GM23338 (cell line): ENCODE measurements at regions not wholly inside any gene's neighbourhood (a gene's known extent, or its start where the extent isn't known, plus 50 kb on each side); places are given as distances from the start of the nearest gene placed in this dataset.

Experiments
- ATAC-seq: fragments of 200-7000 bp; cut with Tn5 transposase; 3 replicates; pipeline ENCODE4 v1.9.1; 2020
- DNase-seq: peaks from one replicate; pipeline ENCODE4 v3.0.0-alpha.2; 2015; ENCODE audit warnings: low spot score
- H2AFZ ChIP-seq: fragments of 200-600 bp; sonication (generic); 2 replicates; pipeline ENCODE4 v1.8.0; 2016; ENCODE audit warnings: antibody characterized with exemption, mild to moderate bottlenecking, moderate library complexity
- H3F3A ChIP-seq: fragments of 200-600 bp; sonication (generic); replicated peaks from 2 replicates; pipeline ENCODE4 v1.8.0; 2017; ENCODE audit warnings: antibody characterized with exemption, mixed run types, low read depth
- H3K27ac ChIP-seq: fragments of 200-600 bp; sonication (generic); 2 replicates; pipeline ENCODE4 v1.6.1; 2016; ENCODE audit warnings: low read depth
- H3K27me3 ChIP-seq: fragments of 200-600 bp; sonication (generic); 2 replicates; pipeline ENCODE4 v1.8.0; 2016; ENCODE audit warnings: mild to moderate bottlenecking, mixed run types, moderate library complexity; ENCODE audit not compliant: insufficient read depth
- H3K36me3 ChIP-seq: fragments of 200-600 bp; sonication (generic); 2 replicates; pipeline ENCODE4 v1.8.0; 2016; ENCODE audit warnings: mild to moderate bottlenecking; ENCODE audit not compliant: insufficient read depth
- H3K4me1 ChIP-seq: fragments of 200-600 bp; sonication (generic); 2 replicates; pipeline ENCODE4 v1.8.0; 2016; ENCODE audit warnings: mild to moderate bottlenecking, moderate library complexity; ENCODE audit not compliant: insufficient read depth
- H3K4me2 ChIP-seq: fragments of 200-600 bp; sonication (generic); 2 replicates; pipeline ENCODE4 v1.7.1; 2017; ENCODE audit warnings: mixed run types
- H3K4me3 ChIP-seq: fragments of 200-600 bp; sonication (generic); 2 replicates; pipeline ENCODE4 v1.6.1; 2016; ENCODE audit warnings: mixed run types
- H3K79me2 ChIP-seq: fragments of 200-600 bp; sonication (generic); replicated peaks from 2 replicates; pipeline ENCODE4 v1.8.0; 2017; ENCODE audit warnings: mild to moderate bottlenecking; ENCODE audit not compliant: insufficient read depth
- H3K9me2 ChIP-seq: fragments of 200-600 bp; sonication (generic); 2 replicates; pipeline ENCODE4 v1.8.0; 2017; ENCODE audit not compliant: insufficient read depth
- H4K20me1 ChIP-seq: fragments of 200-600 bp; sonication (generic); replicated peaks from 2 replicates; pipeline ENCODE4 v1.8.0; 2017; ENCODE audit warnings: mild to moderate bottlenecking; ENCODE audit not compliant: insufficient read depth
- H3K27ac Mint-ChIP-seq: 2 replicates; pipeline ENCODE4 v1.8.0; 2020; ENCODE audit warnings: inconsistent platforms, mild to moderate bottlenecking, moderate library complexity, mixed read lengths
- H3K27me3 Mint-ChIP-seq: 3 replicates; pipeline ENCODE4 v1.8.0; 2022; ENCODE audit warnings: low read depth, mild to moderate bottlenecking, moderate library complexity, mixed read lengths, inconsistent platforms; ENCODE audit not compliant: insufficient read depth, poor library complexity
- H3K36me3 Mint-ChIP-seq: 3 replicates; pipeline ENCODE4 v1.8.0; 2021; ENCODE audit warnings: low read depth, mild to moderate bottlenecking, inconsistent platforms, moderate library complexity, mixed read lengths
- H3K4me1 Mint-ChIP-seq: 3 replicates; pipeline ENCODE4 v1.8.0; 2020; ENCODE audit warnings: mild to moderate bottlenecking, inconsistent platforms, mixed read lengths
- H3K4me3 Mint-ChIP-seq: 3 replicates; pipeline ENCODE4 v1.8.0; 2021; ENCODE audit warnings: moderate library complexity, mild to moderate bottlenecking, inconsistent platforms, mixed read lengths
- H3K9me3 Mint-ChIP-seq: 3 replicates; pipeline ENCODE4 v1.8.0; 2020; ENCODE audit warnings: moderate library complexity, mild to moderate bottlenecking, inconsistent platforms, mixed read lengths
- CREB1 ChIP-seq: fragments of 250-450 bp; sonication (Bioruptor Pico); IDR thresholded peaks from 2 replicates; pipeline ENCODE4 v1.5.0; 2020; ENCODE audit warnings: low read depth, mild to moderate bottlenecking, moderate library complexity
- CTCF ChIP-seq, 2 experiments: fragments of 200-600 bp in 1 of 2; sonication (generic) in 1 of 2; conservative IDR thresholded peaks; 2 replicates each; pipeline versions ENCODE4 v1.5.1 to v1.6.1; 2016 to 2017; ENCODE audit warnings: antibody characterized with exemption in 2 of 2, low read depth in 2 of 2, mild to moderate bottlenecking in 2 of 2, moderate library complexity in 1 of 2
- EZH2 ChIP-seq: fragments of 200-600 bp; sonication (generic); IDR thresholded peaks from one replicate; pipeline ENCODE4 v1.8.0; 2017; ENCODE audit warnings: antibody characterized with exemption, mild to moderate bottlenecking, low read depth; ENCODE audit not compliant: unreplicated experiment
- EZH2phosphoT487 ChIP-seq: fragments of 200-600 bp; sonication (generic); IDR thresholded peaks from one replicate; pipeline ENCODE4 v1.8.1; 2018; ENCODE audit warnings: antibody characterized with exemption; ENCODE audit not compliant: unreplicated experiment
- JUNB ChIP-seq: IDR thresholded peaks from one replicate; pipeline ENCODE4 v1.6.1; 2016; ENCODE audit warnings: antibody characterized with exemption; ENCODE audit not compliant: unreplicated experiment
- NANOG ChIP-seq: IDR thresholded peaks from 2 replicates; pipeline ENCODE4 v1.6.1; 2016; ENCODE audit warnings: antibody characterized with exemption, borderline replicate concordance
- POLR2AphosphoS5 ChIP-seq: IDR thresholded peaks from 2 replicates; pipeline ENCODE4 v1.6.1; 2016; ENCODE audit warnings: antibody characterized with exemption, low read depth
- REST ChIP-seq: IDR thresholded peaks from one replicate; pipeline ENCODE4 v1.6.1; 2018; ENCODE audit warnings: antibody characterized with exemption; ENCODE audit not compliant: unreplicated experiment
- ZNF114 ChIP-seq: fragments of 250-450 bp; sonication (Bioruptor Pico); IDR thresholded peaks from 2 replicates; pipeline ENCODE4 v1.5.0; 2020; ENCODE audit warnings: mild to moderate bottlenecking, moderate library complexity
- ZNF331 ChIP-seq: fragments of 250-450 bp; sonication (Bioruptor Pico); IDR thresholded peaks from 2 replicates; pipeline ENCODE4 v1.5.0; 2020; ENCODE audit warnings: low read depth, mild to moderate bottlenecking, moderate library complexity
- TF ChIP-seq, protein P1 (sequence below): fragments of 250-450 bp; sonication (Bioruptor Pico); IDR thresholded peaks from 2 replicates; pipeline ENCODE4 v1.5.0; 2020; ENCODE audit warnings: mild to moderate bottlenecking, moderate library complexity

DNA sequence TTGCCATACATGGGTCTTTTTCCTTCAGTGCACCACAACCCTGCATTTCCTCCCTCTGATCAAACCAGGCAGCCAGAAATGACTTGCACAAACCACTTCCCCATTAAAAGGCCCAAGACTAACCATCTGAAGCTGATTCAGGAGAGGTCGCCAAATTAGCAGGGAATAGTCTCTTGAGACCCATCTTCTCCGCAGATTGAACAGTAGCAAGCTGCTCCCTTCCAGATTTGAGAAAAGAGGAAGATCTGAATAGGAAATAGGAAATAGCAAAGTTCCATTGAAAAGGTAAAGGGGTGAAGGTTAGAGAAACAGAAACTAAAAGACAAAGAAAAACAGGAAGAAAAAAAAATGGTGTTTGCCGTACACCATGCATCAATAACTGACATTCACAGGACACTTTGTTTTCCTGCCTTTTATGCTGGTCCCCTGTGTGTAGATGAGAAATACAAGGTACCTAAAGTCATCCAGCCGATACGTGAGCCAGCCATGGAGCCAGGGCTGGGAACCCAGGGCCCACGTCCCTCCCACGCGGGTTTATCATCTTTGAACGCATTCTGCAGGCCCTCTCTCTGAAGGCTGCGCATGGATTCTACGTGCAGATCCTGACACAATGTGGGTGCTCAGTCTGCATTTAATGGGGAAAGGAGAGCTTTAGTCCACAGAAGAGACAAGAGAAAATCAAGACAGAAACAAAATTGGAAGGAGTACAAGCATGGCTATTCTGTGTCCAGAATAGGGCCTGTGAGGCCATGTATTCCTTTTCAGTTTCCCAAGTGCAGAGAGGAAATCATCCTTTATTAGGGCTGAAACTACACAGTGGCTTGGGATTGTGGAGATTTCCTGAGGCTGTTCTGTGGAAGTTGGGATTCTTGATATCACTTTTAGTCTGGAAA, 268.4 kb upstream of the NPVF start:
- ATAC-seq = no peak
- H3K27ac Mint-ChIP-seq = no peak overlapping the region

More for the DNA sequence above, 268.4 kb upstream of the NPVF start:
- TF ChIP-seq POLR2AphosphoS5 (no peak), NANOG (no peak), CREB1 (CRISPR knock-in tag) (no peak), REST (no peak), EZH2phosphoT487 (no peak), ZNF114 (CRISPR knock-in tag) (no peak), CTCF (conservative IDR thresholded peaks at IDR 0.05; ENCODE audit: low read depth in 2 of 2) (no peak), JUNB (no peak), EZH2 (no peak), ZNF331 (no peak)
- TF ChIP-seq, protein P1, sequence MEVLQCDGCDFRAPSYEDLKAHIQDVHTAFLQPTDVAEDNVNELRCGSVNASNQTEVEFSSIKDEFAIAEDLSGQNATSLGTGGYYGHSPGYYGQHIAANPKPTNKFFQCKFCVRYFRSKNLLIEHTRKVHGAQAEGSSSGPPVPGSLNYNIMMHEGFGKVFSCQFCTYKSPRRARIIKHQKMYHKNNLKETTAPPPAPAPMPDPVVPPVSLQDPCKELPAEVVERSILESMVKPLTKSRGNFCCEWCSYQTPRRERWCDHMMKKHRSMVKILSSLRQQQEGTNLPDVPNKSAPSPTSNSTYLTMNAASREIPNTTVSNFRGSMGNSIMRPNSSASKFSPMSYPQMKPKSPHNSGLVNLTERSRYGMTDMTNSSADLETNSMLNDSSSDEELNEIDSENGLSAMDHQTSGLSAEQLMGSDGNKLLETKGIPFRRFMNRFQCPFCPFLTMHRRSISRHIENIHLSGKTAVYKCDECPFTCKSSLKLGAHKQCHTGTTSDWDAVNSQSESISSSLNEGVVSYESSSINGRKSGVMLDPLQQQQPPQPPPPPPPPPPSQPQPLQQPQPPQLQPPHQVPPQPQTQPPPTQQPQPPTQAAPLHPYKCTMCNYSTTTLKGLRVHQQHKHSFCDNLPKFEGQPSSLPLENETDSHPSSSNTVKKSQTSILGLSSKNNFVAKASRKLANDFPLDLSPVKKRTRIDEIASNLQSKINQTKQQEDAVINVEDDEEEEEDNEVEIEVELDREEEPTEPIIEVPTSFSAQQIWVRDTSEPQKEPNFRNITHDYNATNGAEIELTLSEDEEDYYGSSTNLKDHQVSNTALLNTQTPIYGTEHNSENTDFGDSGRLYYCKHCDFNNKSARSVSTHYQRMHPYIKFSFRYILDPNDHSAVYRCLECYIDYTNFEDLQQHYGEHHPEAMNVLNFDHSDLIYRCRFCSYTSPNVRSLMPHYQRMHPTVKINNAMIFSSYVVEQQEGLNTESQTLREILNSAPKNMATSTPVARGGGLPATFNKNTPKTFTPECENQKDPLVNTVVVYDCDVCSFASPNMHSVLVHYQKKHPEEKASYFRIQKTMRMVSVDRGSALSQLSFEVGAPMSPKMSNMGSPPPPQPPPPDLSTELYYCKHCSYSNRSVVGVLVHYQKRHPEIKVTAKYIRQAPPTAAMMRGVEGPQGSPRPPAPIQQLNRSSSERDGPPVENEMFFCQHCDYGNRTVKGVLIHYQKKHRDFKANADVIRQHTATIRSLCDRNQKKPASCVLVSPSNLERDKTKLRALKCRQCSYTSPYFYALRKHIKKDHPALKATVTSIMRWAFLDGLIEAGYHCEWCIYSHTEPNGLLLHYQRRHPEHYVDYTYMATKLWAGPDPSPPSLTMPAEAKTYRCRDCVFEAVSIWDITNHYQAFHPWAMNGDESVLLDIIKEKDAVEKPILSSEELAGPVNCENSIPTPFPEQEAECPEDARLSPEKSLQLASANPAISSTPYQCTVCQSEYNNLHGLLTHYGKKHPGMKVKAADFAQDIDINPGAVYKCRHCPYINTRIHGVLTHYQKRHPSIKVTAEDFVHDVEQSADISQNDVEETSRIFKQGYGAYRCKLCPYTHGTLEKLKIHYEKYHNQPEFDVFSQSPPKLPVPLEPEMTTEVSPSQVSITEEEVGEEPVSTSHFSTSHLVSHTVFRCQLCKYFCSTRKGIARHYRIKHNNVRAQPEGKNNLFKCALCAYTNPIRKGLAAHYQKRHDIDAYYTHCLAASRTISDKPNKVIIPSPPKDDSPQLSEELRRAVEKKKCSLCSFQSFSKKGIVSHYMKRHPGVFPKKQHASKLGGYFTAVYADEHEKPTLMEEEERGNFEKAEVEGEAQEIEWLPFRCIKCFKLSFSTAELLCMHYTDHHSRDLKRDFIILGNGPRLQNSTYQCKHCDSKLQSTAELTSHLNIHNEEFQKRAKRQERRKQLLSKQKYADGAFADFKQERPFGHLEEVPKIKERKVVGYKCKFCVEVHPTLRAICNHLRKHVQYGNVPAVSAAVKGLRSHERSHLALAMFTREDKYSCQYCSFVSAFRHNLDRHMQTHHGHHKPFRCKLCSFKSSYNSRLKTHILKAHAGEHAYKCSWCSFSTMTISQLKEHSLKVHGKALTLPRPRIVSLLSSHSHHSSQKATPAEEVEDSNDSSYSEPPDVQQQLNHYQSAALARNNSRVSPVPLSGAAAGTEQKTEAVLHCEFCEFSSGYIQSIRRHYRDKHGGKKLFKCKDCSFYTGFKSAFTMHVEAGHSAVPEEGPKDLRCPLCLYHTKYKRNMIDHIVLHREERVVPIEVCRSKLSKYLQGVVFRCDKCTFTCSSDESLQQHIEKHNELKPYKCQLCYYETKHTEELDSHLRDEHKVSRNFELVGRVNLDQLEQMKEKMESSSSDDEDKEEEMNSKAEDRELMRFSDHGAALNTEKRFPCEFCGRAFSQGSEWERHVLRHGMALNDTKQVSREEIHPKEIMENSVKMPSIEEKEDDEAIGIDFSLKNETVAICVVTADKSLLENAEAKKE = no peak
- Histone ChIP-seq H3K36me3 (no peaks in the 10 kb centered on the region), H3K4me1 (no peaks in the 10 kb centered on the region), H3K79me2 (no peaks in the 10 kb centered on the region), H3K27ac (no peak overlapping the region), H3K4me3 (no peak overlapping the region), H4K20me1 (no peaks in the 10 kb centered on the region; the same call in 1 of the 2 replicates), H2AFZ (peak overlapping the region; percentile 64; the same call in 1 of the 2 replicates), H3K27me3 (no peaks in the 10 kb centered on the region), H3K9me2 (no peaks in the 10 kb centered on the region), H3F3A (no peaks in the 10 kb centered on the region), H3K4me2 (no peak overlapping the region)
- H3K36me3 Mint-ChIP-seq = no peaks in the 10 kb centered on the region
- no peak for DNase-seq
- no peak overlapping the region for H3K4me3 Mint-ChIP-seq
- H3K9me3 Mint-ChIP-seq = no peaks in the 10 kb centered on the region
- H3K4me1 Mint-ChIP-seq = no peaks in the 10 kb centered on the region
- no peaks in the 10 kb centered on the region for H3K27me3 Mint-ChIP-seq
